Common myeloid progenitor, CD34-positive (primary cell): ENCODE measurements at regions not wholly inside any gene's neighbourhood (a gene's known extent, or its start where the extent isn't known, plus 50 kb on each side); places are given as distances from the start of the nearest gene placed in this dataset.
"Not testable (repeated sequence)": the region's sequence is repeated elsewhere in the genome, so short reads cannot be mapped to it uniquely, and the experiment has no call there.

ENCODE experiments used
- CTCF ChIA-PET: fragments of 350-600 bp; sonication (Branson Sonifier 250); formaldehyde crosslinking; loops from one replicate; lab custom pipeline; 2021; ENCODE audit warnings: antibody characterized with exemption; lab: Charles Lee
- POLR2A ChIA-PET: fragments of 350-600 bp; sonication (Branson Sonifier 250); formaldehyde crosslinking; loops from one replicate; lab custom pipeline; 2021; ENCODE audit warnings: antibody characterized with exemption; lab: Charles Lee
- DNase-seq, 3 donors: peaks; one replicate each; pipeline versions ENCODE4 v3.0.0 to v3.0.0-alpha.2; 2013
- H3K27ac ChIP-seq, 2 experiments: 1 replicate in 1 of 2; 2 replicates in 1 of 2; pipeline ENCODE4 v1.7.0; 2013; ENCODE audit warnings: inconsistent platforms in 2 of 2, low read length in 2 of 2, mild to moderate bottlenecking in 2 of 2, low read depth in 1 of 2, moderate library complexity in 1 of 2; ENCODE audit not compliant: severe bottlenecking in 2 of 2, insufficient read depth in 1 of 2, poor library complexity in 1 of 2
- H3K27me3 ChIP-seq, 5 experiments: replicated peaks in 2 of 5; 1 replicate in 3 of 5; 2 replicates in 2 of 5; pipeline versions ENCODE4 v1.6.1 to v1.7.0; 2013; ENCODE audit warnings: low read length in 4 of 5, mild to moderate bottlenecking in 2 of 5, moderate library complexity in 2 of 5, inconsistent platforms in 1 of 5; ENCODE audit not compliant: insufficient read depth in 5 of 5, control insufficient read depth in 4 of 5
- H3K36me3 ChIP-seq, 4 experiments: 1 replicate in 2 of 4; 2 replicates in 2 of 4; pipeline versions ENCODE4 v1.6.1 to v1.7.0; 2013; ENCODE audit warnings: low read length in 3 of 4, control low read depth in 1 of 4, mild to moderate bottlenecking in 1 of 4; ENCODE audit not compliant: control insufficient read depth in 4 of 4, insufficient read depth in 4 of 4
- H3K4me1 ChIP-seq, 4 experiments: 1 replicate in 3 of 4; 2 replicates in 1 of 4; pipeline versions ENCODE4 v1.6.1 to v1.7.1; 2013; ENCODE audit warnings: low read length in 3 of 4, mild to moderate bottlenecking in 3 of 4, control low read depth in 1 of 4, inconsistent platforms in 1 of 4, moderate library complexity in 1 of 4; ENCODE audit not compliant: control insufficient read depth in 4 of 4, insufficient read depth in 4 of 4; ENCODE audit errors: control extremely low read depth in 1 of 4
- H3K4me3 ChIP-seq, 7 experiments: 1 replicate in 4 of 7; 2 replicates in 3 of 7; pipeline versions ENCODE4 v1.5.1 to v1.7.0; 2013; ENCODE audit warnings: mild to moderate bottlenecking in 7 of 7, low read length in 6 of 7, moderate library complexity in 6 of 7, inconsistent platforms in 2 of 7, low read depth in 2 of 7, control low read depth in 1 of 7; ENCODE audit not compliant: insufficient read depth in 4 of 7, control insufficient read depth in 1 of 7; ENCODE audit errors: extremely low read depth in 1 of 7
- H3K9me3 ChIP-seq, 5 experiments: 1 replicate in 4 of 5; 2 replicates in 1 of 5; pipeline versions ENCODE4 v1.6.1 to v1.7.1; 2013; ENCODE audit warnings: low read length in 4 of 5, mild to moderate bottlenecking in 2 of 5, inconsistent platforms in 1 of 5, low read depth in 1 of 5, moderate library complexity in 1 of 5; ENCODE audit not compliant: control insufficient read depth in 4 of 5, insufficient read depth in 2 of 5; ENCODE audit errors: control extremely low read depth in 1 of 5
- WGBS: methylation state at CpG from one replicate; pipeline ENCODE4 v1.1.5; 2013; ENCODE audit not compliant: insufficient coverage; 5-methylcytosine and 5-hydroxymethylcytosine counted together

GRCh38 chr1:170804419-170804818 lies 130.9 kb upstream of the MROH9 start:
- Histone ChIP-seq H3K4me3 (no peak overlapping the region), H3K4me1 (no peaks in the 10 kb centered on the region), H3K9me3 (no peaks in the 10 kb centered on the region), H3K27me3 (peaks cover 0 to 2% (median 0%) of the 10 kb centered on the region in 5 experiments), H3K27ac (no peak overlapping the region), H3K36me3 (no peaks in the 10 kb centered on the region)
- CTCF ChIA-PET, result no interaction called here
- POLR2A ChIA-PET, result no interaction called here
- no peak for DNase-seq

GRCh38 chr1:170804879-170805278 lies 130.5 kb upstream of the MROH9 start:
- ChIA-PET CTCF (no interaction called here), POLR2A (no interaction called here)
- Histone ChIP-seq H3K9me3 (no peaks in the 10 kb centered on the region), H3K27ac (no peak overlapping the region), H3K4me3 (no peak overlapping the region), H3K36me3 (no peaks in the 10 kb centered on the region), H3K4me1 (no peaks in the 10 kb centered on the region), H3K27me3 (peaks cover 0 to 2% (median 0%) of the 10 kb centered on the region in 5 experiments)
- DNase-seq, result no peak
- WGBS, result no CpG with 5 or more reads among the region's 4 CpGs

DNA sequence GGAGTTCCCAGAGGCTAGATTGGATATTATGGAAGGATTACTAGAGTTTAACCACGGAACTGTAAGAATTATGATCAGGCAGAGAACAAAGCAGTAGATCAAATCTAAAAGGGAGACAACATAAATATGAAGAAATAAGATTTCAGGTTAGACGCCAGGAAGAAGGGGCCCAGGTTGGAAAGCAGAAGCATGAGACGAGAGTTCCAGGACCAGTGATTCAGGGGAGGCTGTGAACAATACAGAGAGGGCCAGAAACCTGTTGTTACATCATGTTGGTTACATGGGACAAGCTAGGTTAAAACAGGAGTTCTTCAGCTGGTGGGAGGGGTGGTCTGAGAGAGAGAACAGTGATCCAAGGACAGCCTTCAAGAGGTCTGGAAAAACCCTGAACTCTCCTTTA lies 128.4 kb upstream of the MROH9 start:
- no peak overlapping the region for H3K4me3 ChIP-seq

GRCh38 chr1:170807432-170807831 lies 127.9 kb upstream of the MROH9 start:
- H3K4me1 ChIP-seq, result no peaks in the 10 kb centered on the region
- peaks cover 0 to 2% (median 0%) of the 10 kb centered on the region in 5 experiments for H3K9me3 ChIP-seq
- peaks cover 0 to 2% (median 0%) of the 10 kb centered on the region in 5 experiments for H3K27me3 ChIP-seq
- no peak overlapping the region for H3K4me3 ChIP-seq
- ChIA-PET CTCF (no interaction called here), POLR2A (no interaction called here)
- H3K36me3 ChIP-seq, result no peaks in the 10 kb centered on the region
- 100% methylated on average over 2 of the region's 4 CpGs for WGBS
- no peak for DNase-seq
- H3K27ac ChIP-seq, result no peak overlapping the region

More for the DNA sequence above, 128.4 kb upstream of the MROH9 start:
- Histone ChIP-seq H3K4me1 (no peaks in the 10 kb centered on the region), H3K27ac (no peak overlapping the region), H3K9me3 (peaks cover 0 to 2% (median 0%) of the 10 kb centered on the region in 5 experiments), H3K27me3 (peaks cover 0 to 2% (median 0%) of the 10 kb centered on the region in 5 experiments), H3K36me3 (no peaks in the 10 kb centered on the region)
- ChIA-PET CTCF (no interaction called here), POLR2A (no interaction called here)
- WGBS, result 83% methylated on average over 3 of the region's 3 CpGs
- no peak for DNase-seq

- H3K27me3 ChIP-seq, result no peaks in the 10 kb centered on the region
- H3K36me3 ChIP-seq, result no peaks in the 10 kb centered on the region
- no peak overlapping the region for H3K4me3 ChIP-seq
- POLR2A ChIA-PET, result no interaction called here
- CTCF ChIA-PET, result no interaction called here
- H3K27ac ChIP-seq, result no peak overlapping the region
- DNase-seq, result no peak
- peaks cover 0 to 2% (median 0%) of the 10 kb centered on the region in 5 experiments for H3K9me3 ChIP-seq
- no peaks in the 10 kb centered on the region for H3K4me1 ChIP-seq
- WGBS, result 91% methylated on average over 1 of the region's 3 CpGs
Observed at GRCh38 chr1:170808216-170808885, 127.0 kb upstream of the MROH9 start.

GRCh38 chr1:170811013-170811412 lies 124.3 kb upstream of the MROH9 start:
- H3K4me3 ChIP-seq, H3K4me1 ChIP-seq, H3K36me3 ChIP-seq, H3K27ac ChIP-seq, CTCF ChIA-PET, DNase-seq, H3K9me3 ChIP-seq, H3K27me3 ChIP-seq, POLR2A ChIA-PET: not testable (repeated sequence)
- 86% methylated on average over 7 of the region's 7 CpGs for WGBS

GRCh38 chr1:170819781-170820180 lies 115.6 kb upstream of the MROH9 start:
- peaks cover 0 to 3% (median 0%) of the 10 kb centered on the region in 5 experiments for H3K27me3 ChIP-seq
- no peak overlapping the region for H3K27ac ChIP-seq
- H3K9me3 ChIP-seq, result no peaks in the 10 kb centered on the region
- WGBS, result no CpG with 5 or more reads among the region's 2 CpGs
- ChIA-PET POLR2A (no interaction called here), CTCF (no interaction called here)
- no peak for DNase-seq
- no peak overlapping the region for H3K4me3 ChIP-seq
- H3K4me1 ChIP-seq, result no peaks in the 10 kb centered on the region
- H3K36me3 ChIP-seq, result no peaks in the 10 kb centered on the region
